OCI-LY3 (cell line): ENCODE measurements at regions not wholly inside any gene's neighbourhood (a gene's known extent, or its start where the extent isn't known, plus 50 kb on each side); places are given as distances from the start of the nearest gene placed in this dataset.

Experiments
- H2AFZ ChIP-seq: fragments of 200-600, 300-600 bp; shearing (Covaris generic); 2 replicates; pipeline ENCODE4 v1.6.0; 2014; ENCODE audit warnings: antibody characterized with exemption, low read depth, low read length
- H3K27ac ChIP-seq: fragments of 200-600, 300-600 bp; sonication (generic); 2 replicates; pipeline ENCODE4 v1.5.1; 2014; ENCODE audit warnings: mild to moderate bottlenecking, low read length, moderate library complexity, mixed read lengths
- H3K27me3 ChIP-seq: fragments of 200-600, 300-600 bp; sonication (generic); 2 replicates; pipeline ENCODE4 v1.6.1; 2014; ENCODE audit warnings: low read depth, low read length, mixed read lengths
- H3K36me3 ChIP-seq: fragments of 200-600, 300-600 bp; sonication (generic); replicated peaks from 2 replicates; pipeline ENCODE3; 2014; ENCODE audit warnings: low read depth, low read length, mixed read lengths
- H3K4me1 ChIP-seq: fragments of 300-600, 200-600 bp; sonication (generic); 2 replicates; pipeline ENCODE4 v1.6.1; 2014; ENCODE audit warnings: low read length, mixed read lengths
- H3K4me2 ChIP-seq: fragments of 200-600, 300-600 bp; sonication (generic); 2 replicates; pipeline ENCODE4 v1.6.1; 2014; ENCODE audit warnings: low read length, mixed read lengths
- H3K4me3 ChIP-seq: fragments of 300-600, 200-600 bp; sonication (generic); 2 replicates; pipeline ENCODE4 v1.5.1; 2014; ENCODE audit warnings: antibody characterized with exemption, mild to moderate bottlenecking, low read length, moderate library complexity
- H3K79me2 ChIP-seq: fragments of 300-600, 200-600 bp; shearing (Covaris generic); 2 replicates; pipeline ENCODE4 v1.6.1; 2014; ENCODE audit warnings: mild to moderate bottlenecking, low read length, mixed read lengths
- H3K9ac ChIP-seq: fragments of 300-600, 200-600 bp; shearing (Covaris generic); 2 replicates; pipeline ENCODE4 v1.6.0; 2014; ENCODE audit warnings: mild to moderate bottlenecking, low read length, moderate library complexity
- H3K9me3 ChIP-seq: fragments of 200-600, 300-600 bp; shearing (Covaris generic); 2 replicates; pipeline ENCODE4 v1.6.1; 2014; ENCODE audit warnings: low read length, mixed read lengths; ENCODE audit not compliant: insufficient read depth
- H4K20me1 ChIP-seq: fragments of 200-600, 300-600 bp; sonication (generic); 2 replicates; pipeline ENCODE4 v1.6.1; 2016; ENCODE audit warnings: low read length, mixed read lengths; ENCODE audit not compliant: insufficient read depth
- CTCF ChIP-seq: fragments of 200-600, 300-600 bp; sonication (generic); IDR thresholded peaks from 2 replicates; pipeline ENCODE4 v1.5.1; 2014; ENCODE audit warnings: antibody characterized with exemption, low read length, low read depth
- EZH2phosphoT487 ChIP-seq: fragments of 200-600 bp; shearing (Covaris generic); IDR thresholded peaks from 2 replicates; pipeline ENCODE4 v1.6.1; 2018; ENCODE audit warnings: antibody characterized with exemption, mixed run types, low read depth

GRCh38 chr4:14452001-14452400 is 550.3 kb upstream of the CPEB2 start:
- H4K20me1 ChIP-seq, result no peaks in the 10 kb centered on the region
- no peak overlapping the region for H2AFZ ChIP-seq
- no peak overlapping the region for H3K27ac ChIP-seq
- no peaks in the 10 kb centered on the region for H3K4me1 ChIP-seq
- H3K79me2 ChIP-seq, result no peaks in the 10 kb centered on the region
- no peaks in the 10 kb centered on the region for H3K27me3 ChIP-seq
- H3K36me3 ChIP-seq, result no peaks in the 10 kb centered on the region
- H3K4me3 ChIP-seq, result no peak overlapping the region
- TF ChIP-seq EZH2phosphoT487 (no peak), CTCF (no peak)
- no peak overlapping the region for H3K9ac ChIP-seq
- no peaks in the 10 kb centered on the region for H3K9me3 ChIP-seq
- H3K4me2 ChIP-seq, result no peak overlapping the region

GRCh38 chr4:14452764-14453163 is 549.5 kb upstream of the CPEB2 start:
- Histone ChIP-seq H3K4me2 (no peak overlapping the region), H3K79me2 (no peaks in the 10 kb centered on the region), H3K27ac (no peak overlapping the region), H3K9ac (no peak overlapping the region), H4K20me1 (no peaks in the 10 kb centered on the region), H3K9me3 (no peaks in the 10 kb centered on the region), H2AFZ (no peak overlapping the region), H3K27me3 (no peaks in the 10 kb centered on the region), H3K36me3 (no peaks in the 10 kb centered on the region), H3K4me1 (no peaks in the 10 kb centered on the region), H3K4me3 (no peak overlapping the region)
- TF ChIP-seq EZH2phosphoT487 (no peak), CTCF (no peak)

GRCh38 chr4:14458463-14458862 is 543.8 kb upstream of the CPEB2 start:
- H3K4me1 ChIP-seq, result peaks cover 5% of the 10 kb centered on the region; the same call in 1 of the 2 replicates
- no peaks in the 10 kb centered on the region for H3K36me3 ChIP-seq
- H3K79me2 ChIP-seq, result no peaks in the 10 kb centered on the region
- no peak overlapping the region for H3K4me2 ChIP-seq
- no peak overlapping the region for H3K27ac ChIP-seq
- no peak overlapping the region for H2AFZ ChIP-seq
- no peak for TF ChIP-seq EZH2phosphoT487
- TF ChIP-seq CTCF, result no peak
- no peaks in the 10 kb centered on the region for H3K27me3 ChIP-seq
- no peaks in the 10 kb centered on the region for H4K20me1 ChIP-seq
- no peak overlapping the region for H3K9ac ChIP-seq
- no peaks in the 10 kb centered on the region for H3K9me3 ChIP-seq
- no peak overlapping the region for H3K4me3 ChIP-seq

- no peak overlapping the region for H2AFZ ChIP-seq
- H3K9ac ChIP-seq, result no peak overlapping the region
- no peak overlapping the region for H3K4me3 ChIP-seq
- no peaks in the 10 kb centered on the region for H4K20me1 ChIP-seq
- H3K4me2 ChIP-seq, result no peak overlapping the region
- TF ChIP-seq CTCF (no peak), EZH2phosphoT487 (no peak)
- H3K27me3 ChIP-seq, result no peaks in the 10 kb centered on the region
- no peaks in the 10 kb centered on the region for H3K79me2 ChIP-seq
- no peaks in the 10 kb centered on the region for H3K4me1 ChIP-seq
- no peaks in the 10 kb centered on the region for H3K36me3 ChIP-seq
- no peaks in the 10 kb centered on the region for H3K9me3 ChIP-seq
- no peak overlapping the region for H3K27ac ChIP-seq
Observed at GRCh38 chr4:14465057-14465456, 537.2 kb upstream of the CPEB2 start.
